K562 (cell line): ENCODE measurements at regions not wholly inside any gene's neighbourhood (a gene's known extent, or its start where the extent isn't known, plus 50 kb on each side); places are given as distances from the start of the nearest gene placed in this dataset.

Source experiments
- FOXM1 ChIP-seq, 2 experiments: fragments of 450-650 bp in 1 of 2; sonication (generic) in 1 of 2; formaldehyde crosslinking in 1 of 2; IDR thresholded peaks; 2 replicates each; pipeline versions ENCODE4 v1.6.1 to v1.9.0; 2017 to 2022; ENCODE audit warnings: low read depth in 2 of 2, mild to moderate bottlenecking in 2 of 2, missing genetic modification reagents in 1 of 2, moderate library complexity in 1 of 2
- SMARCC2 ChIP-seq: fragments of 450-650 bp; IDR thresholded peaks from 2 replicates; pipeline ENCODE4 v1.6.1; 2017; ENCODE audit warnings: antibody characterized with exemption, moderate library complexity, mild to moderate bottlenecking, low read depth
- ZC3H4 ChIP-seq: sonication (generic); formaldehyde crosslinking; IDR thresholded peaks from 2 replicates; pipeline ENCODE4 v1.9.0; 2021; ENCODE audit warnings: missing genetic modification reagents, borderline replicate concordance
- ZNF507 ChIP-seq: conservative IDR thresholded peaks from 2 replicates; pipeline ENCODE4 v1.6.1; 2017; ENCODE audit warnings: missing genetic modification characterization, missing compliant biosample characterization
- TF ChIP-seq, protein P1 (sequence below): sonication (generic); formaldehyde crosslinking; IDR thresholded peaks from 2 replicates; pipeline ENCODE4 v1.8.1; 2023; ENCODE audit warnings: mild to moderate bottlenecking, missing genetic modification reagents

GRCh38 chr2:53568469-53568868 is 199.1 kb upstream of the CHAC2 start:
- TF ChIP-seq FOXM1 (IDR thresholded peaks at IDR 0.05; ENCODE audit: low read depth) (no peak), FOXM1 (CRISPR knock-in tag; IDR thresholded peaks at IDR 0.05; ENCODE audit: low read depth) (no peak), ZC3H4 (CRISPR knock-in tag) (no peak), ZNF507 (no peak), SMARCC2 (no peak)
- TF ChIP-seq, protein P1, sequence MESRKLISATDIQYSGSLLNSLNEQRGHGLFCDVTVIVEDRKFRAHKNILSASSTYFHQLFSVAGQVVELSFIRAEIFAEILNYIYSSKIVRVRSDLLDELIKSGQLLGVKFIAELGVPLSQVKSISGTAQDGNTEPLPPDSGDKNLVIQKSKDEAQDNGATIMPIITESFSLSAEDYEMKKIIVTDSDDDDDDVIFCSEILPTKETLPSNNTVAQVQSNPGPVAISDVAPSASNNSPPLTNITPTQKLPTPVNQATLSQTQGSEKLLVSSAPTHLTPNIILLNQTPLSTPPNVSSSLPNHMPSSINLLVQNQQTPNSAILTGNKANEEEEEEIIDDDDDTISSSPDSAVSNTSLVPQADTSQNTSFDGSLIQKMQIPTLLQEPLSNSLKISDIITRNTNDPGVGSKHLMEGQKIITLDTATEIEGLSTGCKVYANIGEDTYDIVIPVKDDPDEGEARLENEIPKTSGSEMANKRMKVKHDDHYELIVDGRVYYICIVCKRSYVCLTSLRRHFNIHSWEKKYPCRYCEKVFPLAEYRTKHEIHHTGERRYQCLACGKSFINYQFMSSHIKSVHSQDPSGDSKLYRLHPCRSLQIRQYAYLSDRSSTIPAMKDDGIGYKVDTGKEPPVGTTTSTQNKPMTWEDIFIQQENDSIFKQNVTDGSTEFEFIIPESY (CRISPR knock-in tag) = no peak
